ENCODE measurements at regions not wholly inside any gene's neighbourhood (a gene's known extent, or its start where the extent isn't known, plus 50 kb on each side); places are given as distances from the start of the nearest gene placed in this dataset.

GRCh38 chr9:129390541-129390940 lies 212.5 kb upstream of the IER5L start:
- DNase-seq (ENCODE audit: extremely low read depth in 1 of 2, low read depth in 1 of 2), result no peak

GRCh38 chr9:129387822-129388221 lies 209.8 kb upstream of the IER5L start:
- DNase-seq (ENCODE audit: extremely low read depth in 1 of 2, low read depth in 1 of 2), result no peak

GRCh38 chr9:129386812-129387177 lies 208.7 kb upstream of the IER5L start:
- DNase-seq (ENCODE audit: extremely low read depth in 1 of 2, low read depth in 1 of 2), result no peak

- DNase-seq (ENCODE audit: extremely low read depth in 1 of 2, low read depth in 1 of 2), result no peak
Observed at GRCh38 chr9:129385211-129385934, 207.3 kb upstream of the IER5L start.

GRCh38 chr9:129384491-129385210 lies 206.6 kb upstream of the IER5L start:
- DNase-seq (ENCODE audit: extremely low read depth in 1 of 2, low read depth in 1 of 2), result no peak

- DNase-seq (ENCODE audit: extremely low read depth in 1 of 2, low read depth in 1 of 2), result peak; percentile 45 to 50
Observed at GRCh38 chr9:129383561-129384490, 205.8 kb upstream of the IER5L start.

- DNase-seq (ENCODE audit: extremely low read depth in 1 of 2, low read depth in 1 of 2), result no peak
Observed at GRCh38 chr9:129383019-129383560, 205.0 kb upstream of the IER5L start.

- no peak for DNase-seq (ENCODE audit: extremely low read depth in 1 of 2, low read depth in 1 of 2)
Observed at GRCh38 chr9:129382281-129383018, 204.4 kb upstream of the IER5L start.

GRCh38 chr9:129381481-129381957 lies 203.5 kb upstream of the IER5L start:
- no peak for DNase-seq (ENCODE audit: extremely low read depth in 1 of 2, low read depth in 1 of 2)

- DNase-seq (ENCODE audit: extremely low read depth in 1 of 2, low read depth in 1 of 2), result no peak
Observed at GRCh38 chr9:129380961-129381401, 202.9 kb upstream of the IER5L start.

- DNase-seq (ENCODE audit: extremely low read depth in 1 of 2, low read depth in 1 of 2), result no peak
Observed at GRCh38 chr9:129379886-129380285, 201.8 kb upstream of the IER5L start.

- no peak for DNase-seq (ENCODE audit: extremely low read depth in 1 of 2, low read depth in 1 of 2)
Observed at GRCh38 chr9:129379181-129379836, 201.2 kb upstream of the IER5L start.

GRCh38 chr9:129377931-129378661 lies 200.0 kb upstream of the IER5L start:
- DNase-seq (ENCODE audit: extremely low read depth in 1 of 2, low read depth in 1 of 2), result no peak

- DNase-seq (ENCODE audit: extremely low read depth in 1 of 2, low read depth in 1 of 2), result no peak
Observed at GRCh38 chr9:129377181-129377580, 199.1 kb upstream of the IER5L start.

- no peak for DNase-seq (ENCODE audit: extremely low read depth in 1 of 2, low read depth in 1 of 2)
Observed at GRCh38 chr9:129375845-129376244, 197.8 kb upstream of the IER5L start.

GRCh38 chr9:129374651-129375050 lies 196.6 kb upstream of the IER5L start:
- no peak for DNase-seq (ENCODE audit: extremely low read depth in 1 of 2, low read depth in 1 of 2)

- no peak for DNase-seq (ENCODE audit: extremely low read depth in 1 of 2, low read depth in 1 of 2)
Observed at GRCh38 chr9:129374231-129374630, 196.2 kb upstream of the IER5L start.

- DNase-seq (ENCODE audit: extremely low read depth in 1 of 2, low read depth in 1 of 2), result no peak
Observed at GRCh38 chr9:129373361-129373760, 195.3 kb upstream of the IER5L start.

- no peak for DNase-seq (ENCODE audit: extremely low read depth in 1 of 2, low read depth in 1 of 2)
Observed at GRCh38 chr9:129370770-129371169, 192.7 kb upstream of the IER5L start.
